ENCODE measurements at regions not wholly inside any gene's neighbourhood (a gene's known extent, or its start where the extent isn't known, plus 50 kb on each side); places are given as distances from the start of the nearest gene placed in this dataset.
A peak's percentile ranks its signal among the peaks of the same experiment; 100 is the strongest.

GRCh38 chr12:19572920-19573558, 133.7 kb downstream of the AEBP2 start:
- TF ChIP-seq CTCF (conservative IDR thresholded peaks at IDR 0.05 in 1 of 2, IDR thresholded peaks at IDR 0.05 in 1 of 2; ENCODE audit: low read depth in 1 of 2, low read length in 2 of 2) = peak; percentile 30 to 57
- no peak for TF ChIP-seq EZH2 (IDR thresholded peaks at IDR 0.05; ENCODE audit: low read length, missing control alignments)

Data from fibroblast of lung (primary cell).